GM10266 (cell line): ENCODE measurements at regions not wholly inside any gene's neighbourhood (a gene's known extent, or its start where the extent isn't known, plus 50 kb on each side); places are given as distances from the start of the nearest gene placed in this dataset.

Source experiments
- DNase-seq: peaks from one replicate; pipeline ENCODE4 v3.0.0; 2012; ENCODE audit errors: extremely low spot score
- CTCF ChIP-seq: IDR thresholded peaks from 2 replicates; pipeline ENCODE4 v1.5.1; 2012; ENCODE audit warnings: mild to moderate bottlenecking, low read depth; ENCODE audit not compliant: control insufficient read depth, insufficient read depth; ENCODE audit errors: missing control alignments

- no peak for TF ChIP-seq CTCF
- DNase-seq = no peak
Measured at GRCh38 chr5:156019130-156019529, 307.8 kb upstream of the SGCD start.

DNA sequence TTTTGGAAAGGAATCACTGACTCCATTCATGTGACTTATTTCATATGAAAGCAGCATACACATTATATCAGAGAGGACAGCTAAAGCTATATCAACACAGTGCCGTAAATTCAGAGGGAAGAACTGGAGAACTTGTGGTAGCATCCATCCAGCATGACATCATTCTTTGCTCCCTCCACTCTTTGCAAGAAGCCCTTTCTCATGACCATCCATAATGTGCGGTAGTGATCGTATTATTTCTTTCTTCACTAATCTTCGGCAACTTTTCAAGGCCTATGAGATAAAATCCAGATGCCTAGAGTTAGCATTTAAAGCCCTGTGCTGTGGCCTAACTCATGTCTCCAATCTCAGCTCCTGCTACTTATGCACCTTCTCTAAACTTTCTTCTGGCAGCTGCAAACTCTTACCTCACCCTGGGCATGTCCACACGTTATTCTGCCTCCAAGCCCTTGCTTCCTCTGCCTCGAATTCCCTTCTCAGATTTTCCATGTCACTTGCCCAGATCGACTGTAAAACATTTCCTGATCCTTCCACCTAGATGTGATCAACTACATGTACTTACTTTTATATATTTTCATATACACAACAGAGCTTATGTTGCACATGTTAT lies 307.3 kb upstream of the SGCD start:
- no peak for TF ChIP-seq CTCF
- DNase-seq = no peak

- no peak for DNase-seq
- TF ChIP-seq CTCF = no peak
Measured at GRCh38 chr5:156020647-156021046, 306.3 kb upstream of the SGCD start.

DNA sequence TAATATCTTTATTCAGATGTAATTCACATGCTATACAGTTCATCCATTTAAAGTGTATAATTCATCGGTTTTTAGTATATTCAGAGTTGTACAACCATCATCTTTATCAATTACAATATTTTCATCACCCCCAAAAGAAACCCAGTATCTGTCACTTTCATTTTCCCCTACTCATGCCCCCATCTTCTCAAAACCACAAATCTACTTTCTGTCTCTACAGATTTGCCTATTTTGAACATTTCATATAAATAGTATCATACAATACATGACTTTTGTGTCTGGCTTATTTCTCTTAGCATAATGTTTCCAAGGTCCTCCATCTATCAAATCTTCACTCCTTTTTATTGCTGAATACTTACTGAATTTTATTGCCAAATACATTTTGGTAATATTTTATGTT lies 305.1 kb upstream of the SGCD start:
- DNase-seq = no peak
- TF ChIP-seq CTCF = no peak

- TF ChIP-seq CTCF = no peak
- DNase-seq = no peak
Measured at GRCh38 chr5:156025656-156026055, 301.3 kb upstream of the SGCD start.

GRCh38 chr5:156031181-156031580 lies 295.8 kb upstream of the SGCD start:
- no peak for TF ChIP-seq CTCF
- DNase-seq = no peak

DNA sequence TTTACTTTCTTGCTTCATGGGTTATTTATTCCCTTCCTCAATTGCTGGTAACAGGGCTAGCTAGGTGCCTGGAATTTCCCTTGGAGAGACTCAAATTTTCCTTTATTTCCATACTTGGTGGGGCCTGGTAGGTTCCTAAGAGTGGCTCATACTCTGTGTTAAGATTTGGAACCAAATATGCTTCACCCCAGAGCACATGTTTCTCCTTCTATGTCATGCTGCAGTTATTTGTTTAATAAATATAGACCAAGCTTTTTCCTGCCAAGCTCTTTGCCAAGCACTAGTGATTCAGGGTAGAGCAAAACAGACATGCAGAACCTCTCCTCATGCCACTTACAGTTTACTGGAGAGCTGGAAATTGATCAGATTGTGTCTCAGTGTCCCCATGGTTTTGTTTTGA lies 290.3 kb upstream of the SGCD start:
- TF ChIP-seq CTCF = no peak
- DNase-seq = no peak
